IMR-90 (cell line): ENCODE measurements at regions not wholly inside any gene's neighbourhood (a gene's known extent, or its start where the extent isn't known, plus 50 kb on each side); places are given as distances from the start of the nearest gene placed in this dataset.

Experiments
- CEBPB ChIP-seq: IDR thresholded peaks from 2 replicates; pipeline ENCODE4 v1.6.1; 2012; ENCODE audit warnings: low read depth, low read length, improper control_type of control experiment
- CTCF ChIP-seq: conservative IDR thresholded peaks from 2 replicates; pipeline ENCODE4 v1.5.1; 2012; ENCODE audit warnings: mild to moderate bottlenecking, low read depth, low read length, improper control_type of control experiment
- ELK1 ChIP-seq: fragments of 150-350 bp; IDR thresholded peaks from 2 replicates; pipeline ENCODE4 v1.6.1; 2016; ENCODE audit warnings: low read depth, mild to moderate bottlenecking, low read length, moderate library complexity, borderline replicate concordance
- RFX5 ChIP-seq: IDR thresholded peaks from 2 replicates; pipeline ENCODE4 v1.8.0; 2012; ENCODE audit warnings: low read depth, mild to moderate bottlenecking, low read length, moderate library complexity
- USF2 ChIP-seq: fragments of 150-350 bp; IDR thresholded peaks from 2 replicates; pipeline ENCODE4 v1.6.1; 2017; ENCODE audit warnings: mild to moderate bottlenecking, antibody characterized with exemption, low read length, low read depth

GRCh38 chr7:7099584-7100014 lies 82.7 kb upstream of the C1GALT1 start:
- TF ChIP-seq CTCF (no peak), CEBPB (no peak), USF2 (no peak), ELK1 (no peak), RFX5 (no peak)
